ENCODE measurements at regions not wholly inside any gene's neighbourhood (a gene's known extent, or its start where the extent isn't known, plus 50 kb on each side); places are given as distances from the start of the nearest gene placed in this dataset.

GRCh38 chr20:56160956-56161355 lies 87.6 kb upstream of the MC3R start:
- H3K4me3 Mint-ChIP-seq = no peak overlapping the region
- ATAC-seq = no peak
- no peak overlapping the region for H3K27ac Mint-ChIP-seq
- H3K4me1 Mint-ChIP-seq = no peaks in the 10 kb centered on the region
- no peaks in the 10 kb centered on the region for H3K9me3 Mint-ChIP-seq
- H3K27me3 Mint-ChIP-seq = peaks cover 7% of the 10 kb centered on the region
- DNase-seq = no peak

GRCh38 chr20:56163806-56164205 lies 84.7 kb upstream of the MC3R start:
- peaks cover 7% of the 10 kb centered on the region for H3K27me3 Mint-ChIP-seq
- no peak for ATAC-seq

GRCh38 chr20:56166781-56167465 lies 81.6 kb upstream of the MC3R start:
- H3K27me3 Mint-ChIP-seq = no peaks in the 10 kb centered on the region
- H3K4me3 Mint-ChIP-seq = no peak overlapping the region
- no peak overlapping the region for H3K27ac Mint-ChIP-seq
- no peaks in the 10 kb centered on the region for H3K4me1 Mint-ChIP-seq
- no peak for DNase-seq
- no peaks in the 10 kb centered on the region for H3K9me3 Mint-ChIP-seq
- no peak for ATAC-seq

More at GRCh38 chr20:56163806-56164205, 84.7 kb upstream of the MC3R start:
- Mint-ChIP-seq H3K9me3 (no peaks in the 10 kb centered on the region), H3K4me1 (no peaks in the 10 kb centered on the region), H3K4me3 (no peak overlapping the region), H3K27ac (no peak overlapping the region)
- DNase-seq = no peak

- ATAC-seq = no peak
- H3K4me3 Mint-ChIP-seq = no peak overlapping the region
- no peaks in the 10 kb centered on the region for H3K27me3 Mint-ChIP-seq
- H3K4me1 Mint-ChIP-seq = no peaks in the 10 kb centered on the region
- DNase-seq = no peak
- H3K9me3 Mint-ChIP-seq = peaks cover 5 to 21% of the 10 kb centered on the region in 2 donors
- H3K27ac Mint-ChIP-seq = no peak overlapping the region
Measured at GRCh38 chr20:56171087-56172012, 77.2 kb upstream of the MC3R start.

- no peak for ATAC-seq
- Mint-ChIP-seq H3K27ac (no peak overlapping the region), H3K4me1 (no peaks in the 10 kb centered on the region), H3K4me3 (no peak overlapping the region), H3K27me3 (no peaks in the 10 kb centered on the region), H3K9me3 (peaks cover 5 to 21% of the 10 kb centered on the region in 2 donors)
- DNase-seq = no peak
Measured at GRCh38 chr20:56173438-56173837, 75.1 kb upstream of the MC3R start.

- Mint-ChIP-seq H3K27me3 (no peaks in the 10 kb centered on the region), H3K4me1 (no peaks in the 10 kb centered on the region), H3K4me3 (no peak overlapping the region), H3K9me3 (peaks cover 5 to 21% of the 10 kb centered on the region in 2 donors), H3K27ac (no peak overlapping the region)
- ATAC-seq = no peak
- DNase-seq = no peak
Measured at GRCh38 chr20:56174416-56174815, 74.1 kb upstream of the MC3R start.

GRCh38 chr20:56175884-56176283 lies 72.6 kb upstream of the MC3R start:
- Mint-ChIP-seq H3K4me3 (no peak overlapping the region), H3K9me3 (peaks cover 5 to 21% of the 10 kb centered on the region in 2 donors), H3K27ac (no peak overlapping the region), H3K4me1 (no peaks in the 10 kb centered on the region), H3K27me3 (no peaks in the 10 kb centered on the region)
- DNase-seq (no peak), ATAC-seq (no peak)

GRCh38 chr20:56178219-56178618 lies 70.3 kb upstream of the MC3R start:
- Mint-ChIP-seq H3K4me3 (no peak overlapping the region), H3K9me3 (peaks cover 5 to 20% of the 10 kb centered on the region in 2 donors)

GRCh38 chr20:56179051-56179450 lies 69.5 kb upstream of the MC3R start:
- Mint-ChIP-seq H3K4me3 (no peak overlapping the region), H3K27ac (no peak overlapping the region), H3K4me1 (no peaks in the 10 kb centered on the region), H3K9me3 (peaks cover 5 to 12% of the 10 kb centered on the region in 2 donors), H3K27me3 (no peaks in the 10 kb centered on the region)
- ATAC-seq (no peak), DNase-seq (no peak)

More at GRCh38 chr20:56178219-56178618, 70.3 kb upstream of the MC3R start:
- H3K27me3 Mint-ChIP-seq = no peaks in the 10 kb centered on the region
- DNase-seq (no peak), ATAC-seq (no peak)
- no peak overlapping the region for H3K27ac Mint-ChIP-seq
- H3K4me1 Mint-ChIP-seq = no peaks in the 10 kb centered on the region

- ATAC-seq (no peak), DNase-seq (no peak)
- no peaks in the 10 kb centered on the region for H3K4me1 Mint-ChIP-seq
- H3K27me3 Mint-ChIP-seq = no peaks in the 10 kb centered on the region
- H3K27ac Mint-ChIP-seq = no peak overlapping the region
- H3K4me3 Mint-ChIP-seq = no peak overlapping the region
- no peaks in the 10 kb centered on the region for H3K9me3 Mint-ChIP-seq
Measured at GRCh38 chr20:56181583-56181982, 66.9 kb upstream of the MC3R start.

- no peak overlapping the region for H3K4me3 Mint-ChIP-seq
- no peak for DNase-seq
- no peaks in the 10 kb centered on the region for H3K4me1 Mint-ChIP-seq
- H3K9me3 Mint-ChIP-seq = no peaks in the 10 kb centered on the region
- H3K27me3 Mint-ChIP-seq = no peaks in the 10 kb centered on the region
- no peak for ATAC-seq
- no peak overlapping the region for H3K27ac Mint-ChIP-seq
Measured at GRCh38 chr20:56187534-56188165, 60.9 kb upstream of the MC3R start.

GRCh38 chr20:56194042-56194441 lies 54.5 kb upstream of the MC3R start:
- Mint-ChIP-seq H3K4me3 (no peak overlapping the region), H3K27me3 (no peaks in the 10 kb centered on the region), H3K4me1 (no peaks in the 10 kb centered on the region), H3K27ac (no peak overlapping the region), H3K9me3 (peaks cover 6 to 11% of the 10 kb centered on the region in 2 donors)
- DNase-seq = no peak
- ATAC-seq = no peak

- Mint-ChIP-seq H3K4me3 (no peak overlapping the region), H3K27ac (no peak overlapping the region), H3K9me3 (peaks cover 25% of the 10 kb centered on the region in 2 donors), H3K4me1 (no peaks in the 10 kb centered on the region), H3K27me3 (no peaks in the 10 kb centered on the region)
- no peak for DNase-seq
- ATAC-seq = no peak
Measured at GRCh38 chr20:56195946-56196345, 52.6 kb upstream of the MC3R start.

Data from stimulated activated naive CD8-positive, alpha-beta T cell treated with anti-CD3 and anti-CD28 coated beads, Interleukin-15, amount 100 ng/mL, for 72 hours (primary cell).